ENCODE measurements at regions not wholly inside any gene's neighbourhood (a gene's known extent, or its start where the extent isn't known, plus 50 kb on each side); places are given as distances from the start of the nearest gene placed in this dataset.
"Not testable (repeated sequence)": the region's sequence is repeated elsewhere in the genome, so short reads cannot be mapped to it uniquely, and the experiment has no call there.

DNA sequence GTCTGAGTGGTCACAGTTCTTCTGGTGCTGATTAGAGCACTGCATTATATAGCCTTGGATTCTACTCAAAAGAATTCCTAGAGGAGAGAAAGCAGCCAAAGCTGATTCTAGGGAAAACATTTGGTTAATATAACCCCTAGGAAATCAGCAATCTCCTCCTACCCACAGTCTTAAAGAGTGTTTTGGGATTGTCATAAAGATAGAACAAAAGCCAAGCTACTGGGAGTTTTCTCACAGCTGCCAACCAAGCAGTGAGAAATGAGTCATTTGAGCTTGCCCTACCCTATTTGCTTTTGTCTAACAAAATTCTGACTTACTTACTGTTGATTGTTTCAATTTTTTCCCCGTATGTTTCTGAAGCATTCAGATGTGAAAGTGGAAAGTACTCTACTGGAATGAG lies 469.3 kb downstream of the PLCL1 start:
- no peak overlapping the region for H2AFZ ChIP-seq (ENCODE audit: control insufficient read depth, low read length)
- dilution Hi-C loops (cut with MboI; ENCODE audit: extremely low pct_ligation_motif_present, low sequenced_read_pairs): no loop called here
- H3K9ac ChIP-seq (ENCODE audit: control insufficient read depth, extremely low read depth, insufficient read depth, low read length): no peak overlapping the region

DNA sequence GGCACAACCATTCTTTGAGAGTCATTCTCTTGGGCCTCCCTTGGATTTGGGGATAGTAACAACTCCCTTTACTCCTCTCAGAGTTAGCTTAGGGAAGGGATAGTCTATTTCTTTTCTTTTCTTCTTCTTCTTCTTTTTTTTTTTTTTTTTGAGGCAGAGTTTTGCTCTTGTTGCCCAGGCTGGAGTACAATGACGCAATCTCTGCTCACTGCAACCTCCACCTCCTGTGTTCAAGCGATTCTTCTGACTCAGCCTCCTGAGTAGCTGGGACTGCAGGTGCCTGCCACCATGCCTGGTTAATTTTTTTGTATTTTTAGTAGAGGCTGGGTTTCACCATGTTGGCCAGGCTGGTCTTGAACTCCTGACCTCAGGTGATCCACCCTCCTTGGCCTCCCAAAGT lies 465.8 kb downstream of the PLCL1 start:
- FAIRE-seq; dilution Hi-C loops (cut with MboI; ENCODE audit: extremely low pct_ligation_motif_present, low sequenced_read_pairs); H3K4me1 ChIP-seq (ENCODE audit: control insufficient read depth, extremely low read depth, insufficient read depth, low read length); DNase-seq (ENCODE audit: low read depth, low spot score); H3K9me1 ChIP-seq (ENCODE audit: control insufficient read depth, extremely low read depth, insufficient read depth, low read length); H3K27me3 ChIP-seq (ENCODE audit: control insufficient read depth, extremely low read depth, insufficient read depth, low read length); H3K9me3 ChIP-seq (ENCODE audit: control insufficient read depth, low read depth, low read length); H3K4me3 ChIP-seq (ENCODE audit: control insufficient read depth in 2 of 3, extremely low read depth in 1 of 3, insufficient read depth in 2 of 3, low read depth in 1 of 3, low read length in 3 of 3); H3K36me3 ChIP-seq (ENCODE audit: control insufficient read depth in 2 of 2, extremely low read depth in 1 of 2, insufficient read depth in 2 of 2, low read length in 2 of 2); H3K9ac ChIP-seq (ENCODE audit: control insufficient read depth, extremely low read depth, insufficient read depth, low read length); H3K27ac ChIP-seq (ENCODE audit: control insufficient read depth, insufficient read depth, low read length); H3K4me2 ChIP-seq (ENCODE audit: control insufficient read depth, extremely low read depth, insufficient read depth, low read depth, low read length); H3K79me2 ChIP-seq (ENCODE audit: control insufficient read depth, insufficient read depth, low read length); H2AFZ ChIP-seq (ENCODE audit: control insufficient read depth, low read length); H4K20me1 ChIP-seq (ENCODE audit: control insufficient read depth, extremely low read depth, insufficient read depth, low read length): not testable (repeated sequence)

More for the DNA sequence above, 469.3 kb downstream of the PLCL1 start:
- no peaks in the 10 kb centered on the region for H3K36me3 ChIP-seq (ENCODE audit: control insufficient read depth in 2 of 2, extremely low read depth in 1 of 2, insufficient read depth in 2 of 2, low read length in 2 of 2)
- FAIRE-seq: no peak
- H3K79me2 ChIP-seq (ENCODE audit: control insufficient read depth, insufficient read depth, low read length): no peaks in the 10 kb centered on the region
- H3K4me1 ChIP-seq (ENCODE audit: control insufficient read depth, extremely low read depth, insufficient read depth, low read length): no peaks in the 10 kb centered on the region
- TF ChIP-seq EZH2 (IDR thresholded peaks at IDR 0.05; ENCODE audit: low read length): no peak
- TF ChIP-seq, protein P1, sequence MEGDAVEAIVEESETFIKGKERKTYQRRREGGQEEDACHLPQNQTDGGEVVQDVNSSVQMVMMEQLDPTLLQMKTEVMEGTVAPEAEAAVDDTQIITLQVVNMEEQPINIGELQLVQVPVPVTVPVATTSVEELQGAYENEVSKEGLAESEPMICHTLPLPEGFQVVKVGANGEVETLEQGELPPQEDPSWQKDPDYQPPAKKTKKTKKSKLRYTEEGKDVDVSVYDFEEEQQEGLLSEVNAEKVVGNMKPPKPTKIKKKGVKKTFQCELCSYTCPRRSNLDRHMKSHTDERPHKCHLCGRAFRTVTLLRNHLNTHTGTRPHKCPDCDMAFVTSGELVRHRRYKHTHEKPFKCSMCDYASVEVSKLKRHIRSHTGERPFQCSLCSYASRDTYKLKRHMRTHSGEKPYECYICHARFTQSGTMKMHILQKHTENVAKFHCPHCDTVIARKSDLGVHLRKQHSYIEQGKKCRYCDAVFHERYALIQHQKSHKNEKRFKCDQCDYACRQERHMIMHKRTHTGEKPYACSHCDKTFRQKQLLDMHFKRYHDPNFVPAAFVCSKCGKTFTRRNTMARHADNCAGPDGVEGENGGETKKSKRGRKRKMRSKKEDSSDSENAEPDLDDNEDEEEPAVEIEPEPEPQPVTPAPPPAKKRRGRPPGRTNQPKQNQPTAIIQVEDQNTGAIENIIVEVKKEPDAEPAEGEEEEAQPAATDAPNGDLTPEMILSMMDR (optimal IDR thresholded peaks at IDR 0.05 in 1 of 3, IDR thresholded peaks at IDR 0.05 in 1 of 3, conservative IDR thresholded peaks at IDR 0.05 in 1 of 3; ENCODE audit: extremely low read depth in 1 of 3, insufficient read depth in 2 of 3, low read length in 3 of 3): no peak
- no peak overlapping the region for H3K4me3 ChIP-seq (ENCODE audit: control insufficient read depth in 2 of 3, extremely low read depth in 1 of 3, insufficient read depth in 2 of 3, low read depth in 1 of 3, low read length in 3 of 3)
- H3K9me3 ChIP-seq (ENCODE audit: control insufficient read depth, low read depth, low read length): no peaks in the 10 kb centered on the region
- no peaks in the 10 kb centered on the region for H4K20me1 ChIP-seq (ENCODE audit: control insufficient read depth, extremely low read depth, insufficient read depth, low read length)
- H3K27ac ChIP-seq (ENCODE audit: control insufficient read depth, insufficient read depth, low read length): no peak overlapping the region
- no peaks in the 10 kb centered on the region for H3K9me1 ChIP-seq (ENCODE audit: control insufficient read depth, extremely low read depth, insufficient read depth, low read length)
- H3K27me3 ChIP-seq (ENCODE audit: control insufficient read depth, extremely low read depth, insufficient read depth, low read length): no peaks in the 10 kb centered on the region
- DNase-seq (ENCODE audit: low read depth, low spot score): no peak
- H3K4me2 ChIP-seq (ENCODE audit: control insufficient read depth, extremely low read depth, insufficient read depth, low read depth, low read length): no peak overlapping the region

DNA sequence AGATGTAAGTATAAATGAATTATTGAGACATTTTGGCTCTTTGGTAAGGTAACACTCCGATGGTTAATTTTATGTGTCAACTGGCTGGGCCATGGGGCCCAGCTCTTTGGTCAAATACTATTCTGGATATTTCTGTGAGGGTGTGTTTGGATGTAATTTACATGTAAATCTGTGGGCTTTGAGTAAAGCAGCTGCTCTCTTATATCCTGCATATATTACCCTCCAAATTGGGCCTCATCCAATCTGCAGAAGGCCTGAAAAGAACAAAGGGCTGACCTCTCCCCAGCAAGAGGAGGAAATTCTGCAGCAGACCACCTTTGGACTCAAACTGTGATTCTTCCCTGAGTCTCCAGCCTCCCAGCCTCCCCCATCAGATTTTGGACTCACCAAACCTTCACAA lies 464.1 kb downstream of the PLCL1 start:
- FAIRE-seq (no peak), DNase-seq (ENCODE audit: low read depth, low spot score) (no peak)
- Histone ChIP-seq H3K9ac (ENCODE audit: control insufficient read depth, extremely low read depth, insufficient read depth, low read length) (no peak overlapping the region), H4K20me1 (ENCODE audit: control insufficient read depth, extremely low read depth, insufficient read depth, low read length) (no peaks in the 10 kb centered on the region), H3K9me3 (ENCODE audit: control insufficient read depth, low read depth, low read length) (no peaks in the 10 kb centered on the region), H2AFZ (ENCODE audit: control insufficient read depth, low read length) (no peak overlapping the region), H3K79me2 (ENCODE audit: control insufficient read depth, insufficient read depth, low read length) (no peaks in the 10 kb centered on the region), H3K36me3 (ENCODE audit: control insufficient read depth in 2 of 2, extremely low read depth in 1 of 2, insufficient read depth in 2 of 2, low read length in 2 of 2) (no peaks in the 10 kb centered on the region), H3K27me3 (ENCODE audit: control insufficient read depth, extremely low read depth, insufficient read depth, low read length) (no peaks in the 10 kb centered on the region), H3K9me1 (ENCODE audit: control insufficient read depth, extremely low read depth, insufficient read depth, low read length) (no peaks in the 10 kb centered on the region), H3K4me3 (ENCODE audit: control insufficient read depth in 2 of 3, extremely low read depth in 1 of 3, insufficient read depth in 2 of 3, low read depth in 1 of 3, low read length in 3 of 3) (no peak overlapping the region), H3K4me1 (ENCODE audit: control insufficient read depth, extremely low read depth, insufficient read depth, low read length) (no peaks in the 10 kb centered on the region), H3K27ac (ENCODE audit: control insufficient read depth, insufficient read depth, low read length) (no peak overlapping the region), H3K4me2 (ENCODE audit: control insufficient read depth, extremely low read depth, insufficient read depth, low read depth, low read length) (no peak overlapping the region)
- TF ChIP-seq EZH2 (IDR thresholded peaks at IDR 0.05; ENCODE audit: low read length): no peak
- TF ChIP-seq, protein P1 (optimal IDR thresholded peaks at IDR 0.05 in 1 of 3, IDR thresholded peaks at IDR 0.05 in 1 of 3, conservative IDR thresholded peaks at IDR 0.05 in 1 of 3; ENCODE audit: extremely low read depth in 1 of 3, insufficient read depth in 2 of 3, low read length in 3 of 3): no peak
- dilution Hi-C loops (cut with MboI; ENCODE audit: extremely low pct_ligation_motif_present, low sequenced_read_pairs): no loop called here

Measured in keratinocyte (primary cell).